Type B pancreatic cell (in vitro differentiated cells): ENCODE measurements at regions not wholly inside any gene's neighbourhood (a gene's known extent, or its start where the extent isn't known, plus 50 kb on each side); places are given as distances from the start of the nearest gene placed in this dataset.
"Not testable (repeated sequence)": the region's sequence is repeated elsewhere in the genome, so short reads cannot be mapped to it uniquely, and the experiment has no call there.

ENCODE experiments used
- DNase-seq: peaks from one replicate; pipeline ENCODE4 v3.0.0; 2021; ENCODE audit warnings: mixed read lengths; ENCODE audit not compliant: unreplicated experiment; ENCODE audit errors: extremely low spot score
- H3K27ac Mint-ChIP-seq: 2 replicates; pipeline ENCODE4 v1.8.0; 2021; ENCODE audit warnings: mild to moderate bottlenecking, mixed read lengths
- H3K27me3 Mint-ChIP-seq: 2 replicates; pipeline ENCODE4 v1.8.0; 2021; ENCODE audit warnings: mixed read lengths
- H3K36me3 Mint-ChIP-seq: 2 replicates; pipeline ENCODE4 v1.8.0; 2021; ENCODE audit warnings: mixed read lengths
- H3K4me1 Mint-ChIP-seq: one replicate; pipeline ENCODE4 v1.8.0; 2021; ENCODE audit warnings: mixed read lengths; ENCODE audit not compliant: unreplicated experiment
- H3K4me3 Mint-ChIP-seq: 2 replicates; pipeline ENCODE4 v1.8.0; 2021; ENCODE audit warnings: mild to moderate bottlenecking, mixed read lengths
- H3K9me3 Mint-ChIP-seq: 2 replicates; pipeline ENCODE4 v1.8.0; 2021; ENCODE audit warnings: mixed read lengths
- CTCF ChIP-seq: fragments of 200-600 bp; sonication (generic); conservative IDR thresholded peaks from 2 replicates; pipeline ENCODE4 v1.5.0; 2021; ENCODE audit warnings: antibody characterized with exemption, mild to moderate bottlenecking

GRCh38 chr21:36611379-36611778 is 87.5 kb upstream of the SIM2 start:
- Mint-ChIP-seq H3K36me3 (no peaks in the 10 kb centered on the region), H3K27me3 (peaks cover 17% of the 10 kb centered on the region), H3K4me3 (no peak overlapping the region)

GRCh38 chr21:36613059-36613458 is 85.9 kb upstream of the SIM2 start:
- no peak for TF ChIP-seq CTCF
- Mint-ChIP-seq H3K4me3 (no peak overlapping the region), H3K36me3 (no peaks in the 10 kb centered on the region), H3K27ac (no peak overlapping the region), H3K9me3 (peaks cover 11% of the 10 kb centered on the region), H3K4me1 (peaks cover 6% of the 10 kb centered on the region), H3K27me3 (peaks cover 17% of the 10 kb centered on the region)
- DNase-seq, result no peak

More at GRCh38 chr21:36611379-36611778, 87.5 kb upstream of the SIM2 start:
- peaks cover 16% of the 10 kb centered on the region for H3K4me1 Mint-ChIP-seq
- no peak for DNase-seq
- TF ChIP-seq CTCF, result no peak
- no peak overlapping the region for H3K27ac Mint-ChIP-seq
- H3K9me3 Mint-ChIP-seq, result peaks cover 15% of the 10 kb centered on the region

- peaks cover 13% of the 10 kb centered on the region for H3K27me3 Mint-ChIP-seq
Measured at GRCh38 chr21:36613554-36613953, 85.4 kb upstream of the SIM2 start.

GRCh38 chr21:36615274-36615964 is 83.5 kb upstream of the SIM2 start:
- no peaks in the 10 kb centered on the region for H3K36me3 Mint-ChIP-seq
- H3K9me3 Mint-ChIP-seq, result peaks cover 6% of the 10 kb centered on the region
- no peak for DNase-seq
- H3K27ac Mint-ChIP-seq, result no peak overlapping the region
- peak; percentile 42 for TF ChIP-seq CTCF
- peaks cover 6% of the 10 kb centered on the region for H3K4me1 Mint-ChIP-seq
- peaks cover 17% of the 10 kb centered on the region for H3K27me3 Mint-ChIP-seq
- no peak overlapping the region for H3K4me3 Mint-ChIP-seq

More at GRCh38 chr21:36613554-36613953, 85.4 kb upstream of the SIM2 start:
- Mint-ChIP-seq H3K36me3 (no peaks in the 10 kb centered on the region), H3K27ac (no peak overlapping the region), H3K4me1 (peaks cover 6% of the 10 kb centered on the region), H3K9me3 (peaks cover 11% of the 10 kb centered on the region), H3K4me3 (no peak overlapping the region)
- DNase-seq, result no peak
- no peak for TF ChIP-seq CTCF

- not testable (repeated sequence) for DNase-seq, H3K27ac Mint-ChIP-seq, H3K36me3 Mint-ChIP-seq, H3K4me1 Mint-ChIP-seq, H3K4me3 Mint-ChIP-seq, H3K9me3 Mint-ChIP-seq
- H3K27me3 Mint-ChIP-seq, result peaks cover 17% of the 10 kb centered on the region
Measured at GRCh38 chr21:36616773-36617172, 82.1 kb upstream of the SIM2 start.

- H3K27me3 Mint-ChIP-seq, H3K27ac Mint-ChIP-seq, H3K36me3 Mint-ChIP-seq, DNase-seq, H3K9me3 Mint-ChIP-seq, H3K4me1 Mint-ChIP-seq, H3K4me3 Mint-ChIP-seq: not testable (repeated sequence)
Measured at GRCh38 chr21:36621794-36622193, 77.1 kb upstream of the SIM2 start.
